Upper lobe of right lung (tissue), 1 donor: ENCODE measurements at regions not wholly inside any gene's neighbourhood (a gene's known extent, or its start where the extent isn't known, plus 50 kb on each side); places are given as distances from the start of the nearest gene placed in this dataset.
"Not testable (repeated sequence)": the region's sequence is repeated elsewhere in the genome, so short reads cannot be mapped to it uniquely, and the experiment has no call there.

Experiments
- ATAC-seq: fragments of 200-7000 bp; cut with Tn5 transposase; one replicate; pipeline ENCODE4 v1.9.1; 2020; ENCODE audit warnings: mild to moderate bottlenecking, moderate library complexity
- DNase-seq: peaks from one replicate; pipeline ENCODE4 v3.0.0-alpha.2; 2020
- H3K27ac ChIP-seq: fragments of 200-600 bp; one replicate; pipeline ENCODE4 v1.8.0; 2022
- H3K27me3 ChIP-seq: fragments of 200-600 bp; one replicate; pipeline ENCODE4 v1.8.0; 2022; ENCODE audit warnings: mild to moderate bottlenecking
- H3K36me3 ChIP-seq: fragments of 200-600 bp; one replicate; pipeline ENCODE4 v1.8.0; 2022
- H3K4me1 ChIP-seq: fragments of 200-600 bp; one replicate; pipeline ENCODE4 v1.8.0; 2022
- H3K4me3 ChIP-seq: fragments of 200-600 bp; one replicate; pipeline ENCODE4 v1.8.0; 2022; ENCODE audit warnings: mild to moderate bottlenecking
- H3K9me3 ChIP-seq: fragments of 200-600 bp; one replicate; pipeline ENCODE4 v1.8.0; 2022
- CTCF ChIP-seq: fragments of 200-600 bp; IDR thresholded peaks from one replicate; pipeline ENCODE4 v1.8.0; 2022; ENCODE audit warnings: antibody characterized with exemption
- intact Hi-C: fragments of 100-400 bp; cut with DNase I; formaldehyde crosslinking; loops from one replicate; pipeline ENCODE4 v1.11.0; 2022
- donor health status: DM: no; HTN: yes; CAD: no; lungs with severe emphysema.

- intact Hi-C loops = no loop called here
- Histone ChIP-seq H3K27me3 (no peaks in the 10 kb centered on the region), H3K4me3 (no peak overlapping the region), H3K27ac (no peak overlapping the region), H3K4me1 (no peaks in the 10 kb centered on the region), H3K36me3 (no peaks in the 10 kb centered on the region), H3K9me3 (no peaks in the 10 kb centered on the region)
- TF ChIP-seq CTCF = no peak
- DNase-seq (no peak), ATAC-seq (no peak)
Observed at GRCh38 chr3:154842536-154842935, 237.6 kb upstream of the MME start.

GRCh38 chr3:154835639-154836038 lies 244.5 kb upstream of the MME start:
- no peaks in the 10 kb centered on the region for H3K27me3 ChIP-seq
- no peaks in the 10 kb centered on the region for H3K4me1 ChIP-seq
- DNase-seq (no peak), ATAC-seq (no peak)
- intact Hi-C loops = no loop called here
- no peak for TF ChIP-seq CTCF
- no peak overlapping the region for H3K27ac ChIP-seq
- no peaks in the 10 kb centered on the region for H3K36me3 ChIP-seq
- H3K9me3 ChIP-seq = no peaks in the 10 kb centered on the region
- no peak overlapping the region for H3K4me3 ChIP-seq

GRCh38 chr3:154834831-154835230 lies 245.3 kb upstream of the MME start:
- H3K27ac ChIP-seq, H3K4me1 ChIP-seq, DNase-seq, H3K9me3 ChIP-seq, H3K4me3 ChIP-seq, H3K36me3 ChIP-seq, H3K27me3 ChIP-seq, intact Hi-C loops, ATAC-seq: not testable (repeated sequence)

- intact Hi-C loops = no loop called here
- Histone ChIP-seq H3K27me3 (no peaks in the 10 kb centered on the region), H3K4me3 (no peak overlapping the region), H3K27ac (no peak overlapping the region), H3K36me3 (no peaks in the 10 kb centered on the region), H3K4me1 (no peaks in the 10 kb centered on the region), H3K9me3 (no peaks in the 10 kb centered on the region)
- no peak for TF ChIP-seq CTCF
- DNase-seq (no peak), ATAC-seq (no peak)
Observed at GRCh38 chr3:154829929-154830328, 250.2 kb upstream of the MME start.

- intact Hi-C loops = no loop called here
- DNase-seq (no peak), ATAC-seq (no peak)
- no peaks in the 10 kb centered on the region for H3K27me3 ChIP-seq
- no peak overlapping the region for H3K4me3 ChIP-seq
- peaks cover 6% of the 10 kb centered on the region for H3K9me3 ChIP-seq
- no peaks in the 10 kb centered on the region for H3K4me1 ChIP-seq
- no peak overlapping the region for H3K27ac ChIP-seq
- TF ChIP-seq CTCF = no peak
- H3K36me3 ChIP-seq = no peaks in the 10 kb centered on the region
Observed at GRCh38 chr3:154819491-154819890, 260.6 kb upstream of the MME start.

GRCh38 chr3:154818676-154819255 lies 261.4 kb upstream of the MME start:
- ATAC-seq = no peak
- no peak overlapping the region for H3K4me3 ChIP-seq
- no peaks in the 10 kb centered on the region for H3K36me3 ChIP-seq
- H3K4me1 ChIP-seq = no peaks in the 10 kb centered on the region
- H3K9me3 ChIP-seq = peaks cover 6% of the 10 kb centered on the region
- H3K27ac ChIP-seq = no peak overlapping the region
- TF ChIP-seq CTCF = no peak
- H3K27me3 ChIP-seq = no peaks in the 10 kb centered on the region
- DNase-seq = no peak
- intact Hi-C loops = no loop called here

- H3K36me3 ChIP-seq, H3K4me1 ChIP-seq, H3K4me3 ChIP-seq, intact Hi-C loops, H3K27me3 ChIP-seq, H3K27ac ChIP-seq, H3K9me3 ChIP-seq, ATAC-seq, DNase-seq: not testable (repeated sequence)
Observed at GRCh38 chr3:154810017-154810416, 270.1 kb upstream of the MME start.
